Naive thymus-derived CD4-positive, alpha-beta T cell (primary cell): ENCODE measurements at regions not wholly inside any gene's neighbourhood (a gene's known extent, or its start where the extent isn't known, plus 50 kb on each side); places are given as distances from the start of the nearest gene placed in this dataset.

Experiments used
- ATAC-seq: fragments of 150-1000 bp; cut with Tn5 transposase; 2 replicates; pipeline ENCODE4 v1.10.0; 2021; ENCODE audit warnings: mild to moderate bottlenecking, moderate library complexity
- CTCF ChIA-PET: fragments of 350-600 bp; sonication (Branson Sonifier 250); formaldehyde crosslinking; loops from one replicate; lab custom pipeline; 2021; ENCODE audit warnings: antibody characterized with exemption; lab: Charles Lee
- POLR2A ChIA-PET: fragments of 350-600 bp; sonication (Branson Sonifier 250); formaldehyde crosslinking; loops from one replicate; lab custom pipeline; 2021; ENCODE audit warnings: antibody characterized with exemption, inconsistent platforms; lab: Charles Lee
- DNase-seq, 9 donors: peaks; one replicate each; pipeline versions ENCODE4 v3.0.0 to v3.0.0-alpha.2; 2020 to 2022; ENCODE audit warnings: mixed read lengths in 1 of 9
- H3K27ac ChIP-seq: one replicate; pipeline ENCODE4 v1.7.0; 2013; ENCODE audit warnings: mild to moderate bottlenecking, low read depth, low read length, moderate library complexity
- H3K27me3 ChIP-seq, 2 donors: one replicate each; pipeline ENCODE4 v1.7.0; 2013; ENCODE audit warnings: low read length in 2 of 2, mild to moderate bottlenecking in 2 of 2, moderate library complexity in 2 of 2; ENCODE audit not compliant: control insufficient read depth in 2 of 2, insufficient read depth in 2 of 2
- H3K36me3 ChIP-seq, 3 experiments: 1 replicate in 2 of 3; 2 replicates in 1 of 3; pipeline ENCODE4 v1.7.0; 2013; ENCODE audit warnings: low read length in 3 of 3, mild to moderate bottlenecking in 3 of 3, moderate library complexity in 1 of 3; ENCODE audit not compliant: insufficient read depth in 3 of 3, control insufficient read depth in 2 of 3
- H3K4me1 ChIP-seq, 2 donors: one replicate each; pipeline ENCODE4 v1.7.0; 2013; ENCODE audit warnings: low read length in 2 of 2, mild to moderate bottlenecking in 2 of 2, moderate library complexity in 1 of 2; ENCODE audit not compliant: control insufficient read depth in 2 of 2, insufficient read depth in 2 of 2
- H3K4me3 ChIP-seq: 2 replicates; pipeline ENCODE4 v1.7.0; 2013; ENCODE audit warnings: mild to moderate bottlenecking, low read length
- H3K9me3 ChIP-seq, 3 experiments: 1 replicate in 2 of 3; 2 replicates in 1 of 3; pipeline ENCODE4 v1.7.0; 2013; ENCODE audit warnings: low read length in 3 of 3; ENCODE audit not compliant: control insufficient read depth in 2 of 3
- H3K27ac Mint-ChIP-seq, 9 donors: one replicate each; pipeline ENCODE4 v1.8.0; 2020 to 2022; ENCODE audit warnings: mixed read lengths in 9 of 9, mild to moderate bottlenecking in 8 of 9, moderate library complexity in 5 of 9, inconsistent platforms in 2 of 9
- H3K27me3 Mint-ChIP-seq, 5 donors: one replicate each; pipeline ENCODE4 v1.8.0; 2021 to 2022; ENCODE audit warnings: mixed read lengths in 5 of 5, mild to moderate bottlenecking in 1 of 5
- H3K36me3 Mint-ChIP-seq, 5 donors: one replicate each; pipeline ENCODE4 v1.8.0; 2020 to 2022; ENCODE audit warnings: mixed read lengths in 5 of 5, mild to moderate bottlenecking in 3 of 5, inconsistent platforms in 1 of 5
- H3K4me1 Mint-ChIP-seq, 7 donors: one replicate each; pipeline ENCODE4 v1.8.0; 2020 to 2022; ENCODE audit warnings: mixed read lengths in 7 of 7, mild to moderate bottlenecking in 3 of 7, inconsistent platforms in 1 of 7
- H3K4me3 Mint-ChIP-seq, 10 donors: one replicate each; pipeline ENCODE4 v1.8.0; 2020 to 2022; ENCODE audit warnings: mild to moderate bottlenecking in 10 of 10, mixed read lengths in 10 of 10, moderate library complexity in 6 of 10, inconsistent platforms in 2 of 10
- H3K9me3 Mint-ChIP-seq, 11 donors: one replicate each; pipeline ENCODE4 v1.8.0; 2020 to 2022; ENCODE audit warnings: mixed read lengths in 11 of 11, mild to moderate bottlenecking in 4 of 11, inconsistent platforms in 1 of 11, moderate library complexity in 1 of 11
- intact Hi-C, 2 donors: fragments of 100-400 bp; cut with micrococcal nuclease; formaldehyde crosslinking; loops; one replicate each; pipeline ENCODE4 v1.15.1; 2023

GRCh38 chr19:41525989-41526388 is 50.0 kb upstream of the CEACAM21 start:
- ATAC-seq (no peak), DNase-seq (no peak)
- peaks cover 5 to 38% (median 18%) of the 10 kb centered on the region in 11 donors for H3K9me3 Mint-ChIP-seq
- peaks cover 0 to 27% (median 7%) of the 10 kb centered on the region in 5 donors for H3K27me3 Mint-ChIP-seq
- Histone ChIP-seq H3K4me1 (peaks cover 14 to 22% of the 10 kb centered on the region in 2 donors), H3K36me3 (no peaks in the 10 kb centered on the region), H3K4me3 (no peak overlapping the region), H3K27ac (no peak overlapping the region), H3K27me3 (no peaks in the 10 kb centered on the region), H3K9me3 (peaks cover 0 to 16% (median 0%) of the 10 kb centered on the region in 3 experiments)
- H3K27ac Mint-ChIP-seq = no peak overlapping the region
- no peak overlapping the region for H3K4me3 Mint-ChIP-seq
- ChIA-PET POLR2A (interaction anchor here (0.9 to 9.5 kb wide), 3 partner anchors 23 to 43 kb away, joined by 3 to 208 read pairs (median 4); no protein-coding TSS in a partner anchor), CTCF (interaction anchor here (1.4 kb wide), 1 partner anchor 38 kb away, joined by 5 read pairs; no protein-coding TSS in a partner anchor)
- H3K36me3 Mint-ChIP-seq = peaks cover 0 to 42% (median 6%) of the 10 kb centered on the region in 5 donors
- peaks cover 19 to 47% (median 31%) of the 10 kb centered on the region in 7 donors for H3K4me1 Mint-ChIP-seq
- intact Hi-C loops = no loop called here
